ENCODE measurements at regions not wholly inside any gene's neighbourhood (a gene's known extent, or its start where the extent isn't known, plus 50 kb on each side); places are given as distances from the start of the nearest gene placed in this dataset.

DNA sequence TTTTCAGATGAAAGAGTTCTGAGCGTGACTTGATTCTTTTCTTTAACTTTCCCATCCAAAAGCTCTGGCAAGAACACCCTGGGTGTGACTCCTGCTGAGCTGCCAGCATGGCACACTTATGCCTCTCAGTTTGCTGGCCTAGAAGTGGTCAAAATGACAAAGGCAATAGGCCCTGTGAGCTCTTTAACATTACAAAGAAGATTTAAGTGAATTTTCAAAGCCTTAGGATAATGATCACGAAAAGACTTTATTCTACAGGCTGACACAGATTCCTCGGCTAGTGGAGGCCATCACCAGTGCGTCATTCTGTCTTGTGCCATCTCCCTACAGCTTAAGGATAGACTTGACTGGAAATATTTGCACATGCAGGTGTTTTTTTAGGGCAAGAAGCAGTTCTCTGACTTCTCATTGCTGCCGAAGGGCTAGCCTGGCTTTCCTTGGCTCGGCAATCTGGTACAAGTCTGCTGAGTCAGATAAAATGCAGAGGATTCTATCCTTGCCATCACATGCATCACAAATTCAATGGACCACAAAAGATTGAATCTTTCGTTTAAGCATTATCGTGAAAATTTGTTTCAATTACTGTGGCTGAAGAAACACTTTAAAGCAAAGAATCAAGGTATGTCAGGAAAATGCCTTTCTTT is 311.5 kb downstream of the COX7C start:
- no peak for ATAC-seq
- DNase-seq: no peak
- intact Hi-C loops (cut with DNase I, micrococcal nuclease): no loop called here

DNA sequence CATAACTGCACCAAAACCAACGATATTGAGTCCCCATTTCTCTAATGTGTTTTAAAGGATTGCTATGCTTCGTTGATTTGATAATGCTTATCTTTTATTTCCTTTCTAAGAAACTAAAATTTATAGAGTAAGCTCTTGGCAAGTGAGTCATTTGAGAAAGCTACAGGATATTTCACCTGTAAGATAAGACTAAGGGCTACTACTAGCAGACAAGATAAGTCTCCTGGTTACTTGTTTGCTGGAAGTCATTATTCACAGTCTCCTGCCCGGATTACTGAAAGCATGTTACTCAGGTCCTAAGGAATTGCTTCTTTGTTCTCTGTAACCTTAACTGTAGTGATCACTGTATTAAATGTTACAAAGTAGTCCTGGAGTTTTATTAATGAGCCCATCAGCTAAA is 315.9 kb upstream of the RASA1 start:
- DNase-seq: no peak
- intact Hi-C loops (cut with DNase I, micrococcal nuclease): no loop called here
- ATAC-seq: no peak

DNA sequence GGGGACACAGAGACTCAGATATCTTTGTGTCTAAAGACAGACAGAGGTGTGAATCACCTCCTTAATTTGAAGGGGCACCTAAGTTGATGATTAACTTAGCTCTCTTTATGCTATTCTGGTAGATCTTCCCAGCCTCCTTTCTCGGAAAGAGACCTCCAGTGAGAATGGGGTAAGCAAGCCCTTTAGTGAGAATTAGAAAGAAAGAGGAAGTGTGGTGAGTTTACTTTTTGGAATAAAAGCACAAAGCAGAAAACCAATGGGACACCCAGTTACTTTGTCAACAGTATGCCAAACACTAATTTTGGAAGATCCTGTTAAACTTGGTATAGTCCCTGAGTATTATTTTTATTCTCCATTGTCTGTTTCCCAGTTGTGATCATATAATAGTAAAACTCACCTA is 302.8 kb upstream of the RASA1 start:
- ATAC-seq (no peak), DNase-seq (no peak)
- intact Hi-C loops (cut with DNase I, micrococcal nuclease): no loop called here

DNA sequence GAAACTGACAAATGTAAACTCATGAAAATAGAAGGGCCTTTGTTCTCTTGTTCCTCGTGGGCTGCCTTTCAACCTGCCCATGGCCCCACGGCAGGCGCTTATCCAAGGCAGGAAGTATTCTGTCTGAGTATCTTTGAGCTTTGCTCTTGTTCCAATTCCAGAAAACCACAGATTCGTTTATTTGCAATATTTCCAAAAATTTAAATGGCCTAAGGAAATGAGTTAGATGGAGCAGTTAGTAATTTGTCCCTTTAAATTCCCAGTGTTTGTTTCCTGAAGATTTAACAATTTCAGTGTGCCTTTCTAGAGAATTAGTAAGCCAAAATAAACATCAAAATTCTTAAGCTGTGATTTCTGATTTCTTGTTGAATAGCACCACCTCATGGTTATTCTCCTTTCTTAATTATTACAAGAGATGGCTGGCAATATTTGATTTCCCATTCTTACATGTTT is 299.4 kb upstream of the RASA1 start:
- ATAC-seq (no peak), DNase-seq (no peak)
- intact Hi-C loops (cut with DNase I, micrococcal nuclease): no loop called here

DNA sequence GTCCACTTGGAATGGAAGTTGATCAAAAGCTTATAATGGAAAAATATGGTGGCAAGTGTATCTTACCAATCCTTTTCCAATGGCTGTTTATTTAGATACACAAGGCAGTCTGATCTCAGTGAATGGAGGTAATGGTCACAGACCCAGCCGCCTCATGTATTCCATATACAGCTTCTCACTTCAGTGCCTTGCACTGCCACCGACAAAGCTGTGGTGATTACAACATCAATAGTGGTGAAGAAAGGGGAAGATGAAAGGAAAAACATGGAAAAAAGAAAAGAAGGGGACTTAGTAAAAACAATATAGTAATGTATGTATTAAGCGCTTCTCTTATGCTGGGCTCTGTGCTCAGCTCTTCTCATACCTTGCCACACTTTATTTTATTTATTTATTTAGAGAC is 297.3 kb upstream of the RASA1 start:
- no peak for ATAC-seq
- no peak for DNase-seq
- intact Hi-C loops (cut with DNase I, micrococcal nuclease): no loop called here

DNA sequence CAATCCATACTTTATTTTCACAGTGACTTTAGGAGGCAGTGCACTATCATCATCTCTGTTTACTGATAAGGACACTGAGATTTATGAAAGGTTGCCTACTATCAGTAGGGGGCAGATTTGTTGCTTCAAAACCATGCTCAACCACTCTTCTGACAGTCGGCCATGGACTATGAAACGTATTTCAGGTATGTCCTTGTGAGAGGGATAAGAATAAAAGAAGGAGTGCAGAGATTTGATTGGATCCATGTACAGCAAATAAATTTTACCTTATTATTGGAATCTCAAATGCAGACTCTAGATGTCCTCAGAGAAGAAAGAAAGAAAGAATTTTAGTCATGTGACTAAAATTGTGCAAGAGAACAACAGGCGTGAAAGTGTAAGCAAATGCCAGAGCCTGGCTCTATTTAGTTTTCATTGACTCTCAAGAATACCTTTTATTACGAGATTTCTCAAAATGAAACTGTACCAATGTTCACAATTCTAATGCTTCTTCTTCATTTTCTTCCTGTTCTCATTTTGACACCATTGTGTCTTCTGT is 296.6 kb upstream of the RASA1 start:
- ATAC-seq: no peak
- no peak for DNase-seq
- intact Hi-C loops (cut with DNase I, micrococcal nuclease): no loop called here

DNA sequence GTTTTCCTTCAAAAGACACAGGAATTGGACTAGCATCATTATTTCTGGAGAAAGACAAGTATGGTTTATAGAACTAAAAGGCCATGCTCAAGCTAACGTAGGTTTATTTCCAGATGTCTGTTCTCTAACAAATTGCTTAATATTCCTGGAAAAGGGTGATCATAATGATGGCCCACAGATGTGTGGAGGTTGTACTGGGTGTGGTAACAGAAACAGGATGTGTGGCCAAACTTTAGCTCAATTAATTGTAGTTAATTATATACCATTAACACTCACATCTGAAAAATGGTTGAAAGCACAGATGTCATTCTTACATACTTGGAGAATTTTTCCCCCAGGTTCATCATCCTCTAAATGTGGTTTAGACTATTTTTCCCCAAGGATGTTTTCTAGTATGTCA is 292.7 kb upstream of the RASA1 start:
- intact Hi-C loops (cut with DNase I, micrococcal nuclease): no loop called here
- no peak for ATAC-seq
- DNase-seq: no peak

DNA sequence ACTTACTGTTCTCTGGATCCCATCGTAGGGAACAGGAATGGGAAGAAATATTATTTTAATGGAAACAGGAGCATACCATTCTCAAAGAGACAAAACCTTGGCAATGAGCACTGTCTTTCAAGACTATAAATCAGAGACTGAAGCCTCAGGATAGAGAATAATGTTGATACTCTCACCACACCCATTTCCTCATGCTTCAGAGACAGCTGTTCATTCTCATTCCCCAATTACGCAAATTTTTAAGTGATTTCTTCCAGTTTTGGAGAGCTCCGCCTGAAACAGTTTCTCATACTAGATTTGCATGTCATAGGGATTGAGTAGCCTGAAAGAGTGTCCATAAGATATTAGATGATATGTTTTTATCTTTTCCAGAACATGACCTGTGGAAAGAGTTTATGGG is 290.5 kb upstream of the RASA1 start:
- intact Hi-C loops (cut with DNase I, micrococcal nuclease): no loop called here
- ATAC-seq: no peak
- no peak for DNase-seq

DNA sequence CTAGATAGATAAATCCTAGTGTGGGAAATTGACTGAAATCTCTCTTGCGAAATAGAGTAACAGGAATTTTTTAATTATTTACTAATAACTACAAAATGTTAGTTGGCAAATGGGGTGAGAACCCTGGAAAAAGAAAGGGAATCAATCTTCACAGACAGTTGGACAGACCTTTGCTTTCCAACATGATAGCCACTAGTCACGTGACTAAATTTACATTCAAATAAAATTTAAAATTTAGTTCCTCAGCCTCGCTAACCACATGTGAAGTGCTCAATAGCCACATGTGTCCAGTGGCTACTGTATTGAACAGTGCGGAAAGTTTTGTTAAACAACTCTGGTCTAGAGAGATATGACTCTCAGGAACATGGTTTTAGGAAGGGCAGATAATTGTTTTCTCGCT is 289.9 kb upstream of the RASA1 start:
- ATAC-seq: no peak
- intact Hi-C loops (cut with DNase I, micrococcal nuclease): no loop called here
- no peak for DNase-seq

DNA sequence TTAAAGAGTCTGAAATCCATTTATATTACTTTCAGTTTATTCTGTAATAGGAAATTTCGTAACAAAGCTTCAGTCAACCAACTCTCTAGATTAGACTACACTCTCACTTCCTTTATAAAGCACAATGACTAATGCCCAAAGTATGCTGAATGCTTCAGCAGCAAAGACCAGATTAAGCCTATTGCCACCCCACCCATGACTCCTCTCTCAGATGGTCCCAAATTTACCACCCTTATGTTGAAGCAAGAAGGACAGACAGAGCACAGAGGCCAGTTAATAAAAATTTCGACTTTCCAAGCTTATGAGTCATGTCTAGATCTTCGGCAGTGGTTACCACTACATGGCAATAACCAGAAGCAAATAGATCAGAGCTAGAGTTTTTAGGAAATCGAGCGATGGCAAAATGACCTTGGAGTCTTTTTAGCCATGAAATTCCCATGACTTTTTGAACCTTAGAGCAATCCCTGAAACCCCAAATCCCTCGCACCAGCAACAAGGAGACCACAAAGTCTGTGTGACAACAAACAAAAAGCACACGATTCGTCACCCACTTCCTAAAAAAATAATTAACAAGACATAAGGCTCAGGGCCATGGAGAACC is 287.8 kb upstream of the RASA1 start:
- intact Hi-C loops (cut with DNase I, micrococcal nuclease): no loop called here

DNA sequence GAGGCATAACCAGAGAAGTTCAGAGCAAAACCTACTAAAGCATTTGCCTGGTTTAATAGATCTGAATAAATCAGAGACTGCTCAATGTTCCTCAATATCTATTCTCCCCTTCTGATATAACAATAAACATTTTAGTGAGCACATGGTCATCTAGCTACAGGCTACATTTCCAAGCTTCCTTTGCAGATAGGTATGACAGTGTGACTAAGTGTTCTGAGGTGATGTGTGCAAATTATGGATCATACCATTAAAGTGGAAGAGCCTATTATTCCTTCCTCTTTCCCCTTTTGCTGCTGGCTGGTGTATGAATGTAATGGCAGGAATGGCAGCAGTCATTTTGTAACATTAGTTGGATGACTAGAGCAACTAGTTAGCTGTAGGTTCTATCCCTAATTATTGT is 285.8 kb upstream of the RASA1 start:
- DNase-seq (no peak), ATAC-seq (no peak)
- intact Hi-C loops (cut with DNase I, micrococcal nuclease): no loop called here

More for the DNA sequence above, 287.8 kb upstream of the RASA1 start:
- DNase-seq (no peak), ATAC-seq (no peak)

DNA sequence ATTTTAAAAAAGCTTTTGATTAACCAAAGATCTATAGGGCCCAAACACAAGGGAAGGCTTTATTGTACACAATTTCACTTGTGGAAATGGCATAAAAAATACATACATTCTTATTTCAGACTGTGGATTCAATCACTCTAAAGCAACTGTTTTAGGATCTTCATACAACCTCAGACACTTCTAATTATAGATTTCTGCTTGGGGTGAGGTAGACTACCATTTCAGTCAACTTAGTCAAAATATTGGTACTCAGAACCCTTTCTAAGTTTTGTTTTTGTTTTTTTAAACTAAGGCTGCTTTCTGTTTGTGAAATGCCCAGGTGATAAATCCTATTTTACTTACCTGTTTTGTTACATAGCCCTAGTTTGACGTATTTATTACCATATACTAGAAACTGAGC is 284.5 kb upstream of the RASA1 start:
- no peak for DNase-seq
- intact Hi-C loops (cut with DNase I, micrococcal nuclease): no loop called here
- ATAC-seq: no peak

DNA sequence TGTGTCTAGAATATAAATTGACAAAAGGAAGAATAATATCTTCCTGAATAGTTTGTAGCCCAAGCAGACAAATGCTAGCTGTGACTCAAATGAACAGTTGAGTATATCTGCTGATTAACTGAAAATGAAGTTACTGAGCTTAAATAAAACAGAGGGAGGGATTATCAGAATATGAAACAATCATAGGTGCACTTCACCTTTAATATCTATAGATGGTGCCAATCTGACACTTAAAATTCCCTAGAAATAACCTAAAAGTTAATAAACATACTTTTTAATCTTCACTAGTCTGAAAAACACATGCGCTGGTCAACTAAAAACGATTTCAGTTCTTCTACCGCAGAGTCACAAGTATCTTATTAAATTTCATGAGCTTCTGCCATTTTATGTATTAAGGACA is 280.8 kb upstream of the RASA1 start:
- intact Hi-C loops (cut with DNase I, micrococcal nuclease): no loop called here
- DNase-seq (no peak), ATAC-seq (no peak)

DNA sequence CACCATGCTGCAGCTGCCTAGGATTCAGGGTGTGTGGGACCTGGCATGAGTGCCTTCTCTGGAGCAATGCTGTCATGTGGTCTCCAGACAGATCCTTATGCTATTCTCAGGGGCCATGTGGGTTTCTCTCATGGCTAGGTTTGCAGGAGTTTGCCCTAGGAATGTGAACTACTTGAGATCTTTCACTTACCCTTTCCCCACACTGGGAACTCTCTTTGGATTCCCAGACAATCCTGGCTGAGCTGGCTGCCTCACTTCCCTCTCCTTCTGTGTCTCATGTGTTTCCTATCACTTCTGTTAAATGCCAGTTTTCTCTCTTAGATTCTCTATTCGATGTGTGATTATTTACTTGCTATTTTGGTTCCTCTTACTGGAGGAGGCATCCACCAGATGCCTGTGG is 270.2 kb upstream of the RASA1 start:
- intact Hi-C loops (cut with DNase I, micrococcal nuclease): no loop called here
- ATAC-seq: no peak
- no peak for DNase-seq

DNA sequence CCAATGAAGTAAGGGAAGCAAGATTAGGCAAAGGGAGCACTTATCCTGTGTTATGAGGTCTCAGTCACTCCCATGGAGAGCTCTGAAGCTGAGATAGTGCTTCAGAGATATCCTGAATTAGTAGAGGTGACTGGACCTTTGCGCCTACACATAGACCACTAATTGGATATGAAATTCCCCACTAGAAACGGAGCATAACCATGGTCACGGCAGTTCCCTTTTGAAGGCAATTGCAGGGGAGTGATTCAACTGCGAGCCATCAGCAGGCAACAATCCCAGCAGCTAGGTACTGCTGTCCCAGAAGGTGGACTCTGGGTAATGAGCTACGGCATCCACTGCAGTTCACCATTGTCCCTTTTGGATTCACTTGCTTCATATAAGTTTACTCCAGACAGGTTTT is 267.7 kb upstream of the RASA1 start:
- intact Hi-C loops (cut with DNase I, micrococcal nuclease): no loop called here
- DNase-seq (no peak), ATAC-seq (no peak)

DNA sequence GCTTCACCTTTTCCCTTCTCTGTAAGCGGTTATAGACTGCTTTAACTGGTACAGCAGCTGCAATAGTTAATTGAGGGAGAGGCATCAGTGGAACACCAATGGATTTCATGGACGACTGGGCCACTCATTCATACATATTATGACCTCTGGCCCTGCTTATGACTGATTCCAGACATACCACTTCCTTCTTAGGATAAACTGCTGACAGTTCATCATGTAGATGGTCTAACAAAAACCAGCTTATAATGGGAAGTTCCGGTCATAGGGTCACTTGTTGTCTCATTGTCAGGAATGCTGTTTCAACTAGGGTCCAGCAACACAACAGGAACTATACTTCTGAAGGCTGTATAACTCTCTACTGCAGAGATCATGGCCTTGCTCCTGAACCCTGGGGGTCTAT is 265.2 kb upstream of the RASA1 start:
- intact Hi-C loops (cut with DNase I, micrococcal nuclease): no loop called here
- DNase-seq (no peak), ATAC-seq (no peak)

DNA sequence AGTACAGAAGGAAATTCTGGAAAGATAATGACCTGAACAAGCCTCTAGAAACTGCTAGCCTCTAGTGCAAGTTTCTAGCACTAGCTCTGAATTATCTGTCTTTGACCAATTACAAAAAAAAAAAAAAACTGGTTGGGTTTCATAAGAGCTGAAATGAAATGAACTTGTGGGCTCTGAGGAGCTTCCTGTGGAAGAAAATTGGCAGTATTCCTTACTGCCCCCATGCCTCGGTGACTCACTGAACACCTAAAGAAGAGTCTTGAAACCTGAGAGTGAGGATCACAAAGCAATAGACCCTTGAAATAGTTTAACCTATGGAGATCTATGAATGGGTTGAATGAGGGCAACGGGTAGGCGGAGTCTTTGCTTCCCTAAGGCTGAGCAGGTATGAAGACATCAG is 263.6 kb upstream of the RASA1 start:
- DNase-seq (no peak), ATAC-seq (no peak)
- intact Hi-C loops (cut with DNase I, micrococcal nuclease): no loop called here

DNA sequence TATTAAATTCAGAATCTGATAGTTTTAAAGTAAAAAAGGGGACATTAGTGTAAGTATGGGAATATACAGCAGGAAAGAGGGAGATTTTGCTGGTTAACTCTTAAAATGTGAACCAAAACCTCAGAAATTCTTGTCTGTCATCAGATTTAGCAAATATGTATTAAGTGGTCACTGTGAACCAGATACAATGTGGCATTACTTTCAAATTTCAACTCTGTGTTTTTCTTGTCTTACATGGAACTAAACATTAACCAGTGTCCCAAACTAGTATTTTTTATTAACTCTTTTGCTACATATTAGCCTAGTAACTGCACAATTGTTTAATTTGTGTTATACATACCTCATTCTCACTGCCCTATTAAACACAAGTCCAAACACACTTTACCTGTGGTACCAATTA is 259.9 kb upstream of the RASA1 start:
- ATAC-seq (no peak), DNase-seq (no peak)
- intact Hi-C loops (cut with DNase I, micrococcal nuclease): no loop called here

DNA sequence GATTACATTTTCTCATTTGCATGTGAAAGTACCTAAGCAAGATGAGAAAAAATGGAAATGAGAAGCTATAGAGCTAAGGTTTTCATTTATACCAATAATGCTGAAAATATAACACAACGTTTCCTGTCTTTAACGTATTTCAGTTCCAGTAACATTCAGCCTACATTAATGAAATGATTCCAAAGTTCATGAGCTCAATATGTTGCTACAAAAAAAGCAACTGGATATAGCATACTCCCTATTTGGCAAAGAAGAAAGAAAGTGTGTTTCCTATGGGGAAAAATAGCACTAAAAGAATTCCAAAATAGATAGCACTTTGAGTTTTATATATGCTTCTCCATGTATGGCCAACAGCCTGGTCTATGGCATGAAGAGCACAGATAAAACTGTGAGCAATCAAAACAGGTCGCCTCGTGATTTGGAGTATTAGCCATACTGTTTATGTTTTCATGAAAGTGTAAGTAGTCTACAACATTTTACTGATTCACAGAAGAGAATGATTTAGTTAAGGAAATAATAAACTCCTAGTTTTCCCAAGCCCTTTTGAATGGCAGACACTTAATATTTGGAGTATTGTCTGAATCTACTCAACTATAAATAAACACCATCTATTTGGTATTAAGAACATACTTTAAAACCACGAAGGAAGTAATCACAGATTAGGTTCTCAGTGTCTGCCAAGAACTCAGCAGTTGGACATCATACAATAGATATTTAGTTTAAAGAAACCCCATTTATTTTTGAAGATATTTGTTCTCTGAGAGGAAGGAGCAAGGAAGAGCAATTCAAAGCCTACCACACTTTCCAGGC is 258.7 kb upstream of the RASA1 start:
- ATAC-seq (no peak), DNase-seq (no peak)
- intact Hi-C loops (cut with DNase I, micrococcal nuclease): no loop called here

DNA sequence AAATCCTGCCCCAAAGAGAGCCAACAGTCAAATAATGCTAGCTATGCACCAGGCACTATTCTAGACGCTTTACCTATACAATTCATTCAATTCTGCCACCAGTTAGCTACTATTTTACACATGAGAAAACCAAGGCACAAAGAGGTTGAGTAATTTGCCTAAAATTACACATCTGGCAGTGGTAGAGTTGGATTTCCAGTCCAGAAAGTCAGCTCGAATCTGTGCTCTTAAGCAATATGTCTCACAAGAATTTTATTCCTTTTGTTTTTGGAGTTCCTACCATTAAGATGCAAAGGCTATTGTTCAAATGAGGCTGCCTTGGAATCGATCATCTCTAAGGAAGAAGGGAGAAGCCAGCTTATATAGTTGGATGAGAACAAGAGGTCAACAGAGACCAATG is 256.9 kb upstream of the RASA1 start:
- intact Hi-C loops (cut with DNase I, micrococcal nuclease): no loop called here
- ATAC-seq (no peak), DNase-seq (no peak)
